Activated CD8-positive, alpha-beta memory T cell treated with anti-CD3 and anti-CD28 coated beads, Interleukin-2, amount 50 U/mL, for 4 hours (primary cell): ENCODE measurements at regions not wholly inside any gene's neighbourhood (a gene's known extent, or its start where the extent isn't known, plus 50 kb on each side); places are given as distances from the start of the nearest gene placed in this dataset.
"Not testable (repeated sequence)": the region's sequence is repeated elsewhere in the genome, so short reads cannot be mapped to it uniquely, and the experiment has no call there.

ENCODE experiments used
- DNase-seq: peaks from one replicate; pipeline ENCODE4 v3.0.0-alpha.2; 2020

DNA sequence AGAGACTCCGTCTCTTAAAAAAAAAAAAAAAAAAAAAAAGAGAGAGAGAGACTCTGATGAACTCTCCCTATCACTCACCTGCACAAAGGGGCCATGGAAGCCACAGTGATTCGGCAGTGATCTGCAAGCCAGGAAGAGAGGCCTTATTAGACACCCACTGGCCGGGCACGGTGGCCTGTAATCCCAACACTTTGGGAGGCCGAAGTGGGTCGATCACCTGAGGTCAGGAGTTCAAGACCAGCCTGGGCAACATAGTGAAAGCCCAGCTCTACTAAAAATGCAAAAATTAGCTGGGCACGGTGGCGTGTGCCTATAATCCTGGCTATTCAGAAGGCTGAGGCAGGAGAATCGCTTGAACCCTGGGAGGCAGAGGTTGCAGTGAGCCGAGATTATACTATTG lies 198.5 kb upstream of the WSCD1 start:
- DNase-seq, result no peak

DNA sequence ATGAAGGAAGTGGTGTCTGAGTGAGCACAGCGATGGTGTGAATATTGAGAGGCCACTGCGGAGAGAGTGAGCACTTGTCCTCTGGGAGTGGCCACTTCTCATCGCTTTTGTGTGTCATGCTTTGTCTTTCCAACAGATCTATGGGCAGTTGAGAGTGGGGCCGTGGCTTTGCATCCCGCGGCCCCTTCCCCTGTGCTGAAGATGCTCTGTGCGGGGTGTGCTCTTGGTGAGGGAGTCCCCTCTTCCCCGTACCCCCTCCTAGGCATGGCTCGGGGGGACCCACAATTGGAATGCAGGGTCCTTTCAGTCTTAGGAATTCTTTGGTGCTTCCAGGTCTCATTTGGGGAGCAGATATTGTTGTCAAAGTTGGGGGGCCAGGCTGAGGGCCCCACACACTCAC lies 197.3 kb upstream of the WSCD1 start:
- DNase-seq, result no peak

- DNase-seq, result no peak
These were observed 196.4 kb upstream of the WSCD1 start for GRCh38 chr17:5873781-5874180.

DNA sequence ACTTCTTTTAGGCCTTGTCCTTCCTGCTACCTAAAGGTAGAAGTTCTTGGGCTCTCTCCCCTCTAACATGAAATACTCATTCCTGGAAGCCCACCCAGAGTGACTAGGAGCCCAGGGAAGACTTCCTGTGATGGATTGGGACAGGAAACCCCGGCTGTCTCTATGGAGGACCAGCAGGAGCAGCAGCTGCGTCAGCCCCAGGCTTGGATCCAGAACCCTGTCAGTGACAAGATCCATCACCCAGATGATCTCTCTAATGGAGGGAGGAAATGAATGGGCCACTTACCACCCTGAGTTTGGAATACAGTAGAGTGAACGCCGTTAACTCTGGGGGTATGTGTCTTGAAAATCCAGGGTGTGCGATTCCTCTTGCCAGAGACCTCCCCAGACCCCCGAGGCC lies 195.7 kb upstream of the WSCD1 start:
- DNase-seq, result no peak

DNA sequence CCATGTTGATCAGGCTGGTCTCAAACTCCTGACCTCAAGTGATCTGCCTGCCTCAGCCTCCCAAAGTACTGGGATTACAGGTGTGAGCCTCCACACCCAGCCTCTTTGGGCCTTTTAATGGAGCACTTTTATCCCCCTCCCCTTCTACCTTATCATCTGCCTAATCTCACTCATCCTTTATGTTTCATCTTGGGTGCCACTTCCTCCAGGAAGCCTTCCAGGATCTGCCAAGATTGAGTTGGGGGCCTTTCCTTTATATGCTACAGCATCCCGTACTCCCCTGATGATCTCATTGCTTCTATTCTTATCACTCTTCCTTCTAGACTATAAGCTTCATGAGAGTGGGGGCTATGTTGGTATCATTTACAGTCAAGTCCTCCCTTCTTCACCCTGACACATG lies 192.8 kb upstream of the WSCD1 start:
- DNase-seq, result no peak

GRCh38 chr17:5877948-5878347 lies 192.2 kb upstream of the WSCD1 start:
- no peak for DNase-seq

- DNase-seq, result no peak
These were observed 188.3 kb upstream of the WSCD1 start for GRCh38 chr17:5881849-5882248.

DNA sequence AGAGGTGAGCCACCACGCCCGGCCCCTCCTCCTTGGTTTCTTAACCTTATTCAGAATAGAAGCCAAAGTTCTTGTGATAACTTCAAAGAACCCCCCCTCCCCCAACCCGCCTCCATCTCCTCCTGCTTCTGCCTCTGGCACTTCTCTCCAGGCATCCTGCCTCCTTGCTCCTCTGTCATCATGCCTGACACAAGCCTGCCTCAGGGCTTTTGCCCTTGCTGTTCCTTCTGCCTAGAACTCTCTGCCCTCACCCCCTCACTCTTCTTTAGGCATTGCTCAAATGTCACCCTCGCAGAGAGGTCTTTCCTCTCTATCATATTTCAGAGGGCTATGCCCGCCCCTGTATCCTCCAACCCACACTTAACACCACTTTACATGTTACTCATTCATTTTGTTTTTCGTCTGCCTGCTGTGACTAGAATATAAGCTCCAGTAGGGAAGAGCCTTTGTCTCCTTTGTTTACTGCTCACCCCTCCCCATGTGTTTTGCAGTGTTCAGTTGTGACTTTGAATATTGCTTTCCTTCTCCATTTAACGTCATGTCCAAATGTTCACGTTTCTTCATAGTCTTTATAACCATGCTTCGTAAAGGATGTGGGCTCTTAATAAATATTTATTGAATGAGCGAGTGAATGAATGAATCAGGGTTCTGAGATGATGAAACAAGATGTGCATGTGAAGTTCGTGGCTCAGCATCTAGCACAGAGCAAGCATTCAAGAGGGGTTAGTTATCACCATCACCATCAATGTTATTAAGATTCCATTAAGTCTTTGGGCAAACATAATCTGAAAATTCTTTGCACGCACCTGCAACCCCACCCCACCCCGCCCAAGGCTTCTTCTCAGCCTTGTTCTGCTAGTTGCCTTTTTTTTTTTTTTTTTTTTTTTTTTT lies 186.2 kb upstream of the WSCD1 start:
- no peak for DNase-seq

DNA sequence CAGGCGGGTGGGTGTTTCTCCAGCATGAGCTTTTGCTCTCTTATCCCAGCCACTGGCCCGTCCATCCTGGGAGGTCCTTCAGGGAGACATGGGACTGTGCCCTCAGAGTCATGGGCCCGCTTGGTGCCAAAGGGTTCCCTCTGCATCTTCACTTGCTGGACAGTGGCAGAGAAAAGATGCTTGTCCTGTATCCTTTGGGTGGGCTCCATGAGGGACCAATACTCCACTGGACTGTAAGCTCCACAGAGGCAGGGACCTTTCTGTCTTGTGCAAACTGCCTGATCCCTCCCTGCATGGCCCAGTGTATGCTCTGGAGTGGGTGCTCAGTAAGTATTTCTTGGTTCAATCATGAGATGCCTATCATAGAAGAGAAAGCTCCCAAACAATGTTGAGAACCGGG lies 184.8 kb upstream of the WSCD1 start:
- no peak for DNase-seq

- no peak for DNase-seq
These were observed 181.4 kb upstream of the WSCD1 start for GRCh38 chr17:5888811-5889210.

- no peak for DNase-seq
These were observed 177.1 kb upstream of the WSCD1 start for GRCh38 chr17:5892921-5893675.

DNA sequence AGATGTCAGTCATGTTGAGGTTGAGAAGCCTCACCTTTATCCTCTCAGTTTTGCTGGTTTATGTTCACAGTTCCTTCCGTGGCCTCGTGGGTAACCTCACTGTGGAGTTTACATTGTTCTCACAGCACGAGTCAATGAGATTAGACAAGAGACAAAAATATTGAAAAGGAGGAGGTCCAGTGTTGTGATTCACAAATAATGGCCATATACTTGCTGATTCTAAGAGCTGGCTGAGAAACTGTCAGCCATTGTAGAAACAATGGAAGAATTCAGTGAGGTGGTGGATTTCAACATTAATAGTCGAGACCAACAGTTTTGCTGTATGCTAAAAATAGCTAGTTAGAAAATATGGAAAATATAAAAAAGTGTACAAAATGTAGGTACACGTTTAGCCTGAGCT lies 176.4 kb upstream of the WSCD1 start:
- no peak for DNase-seq

DNA sequence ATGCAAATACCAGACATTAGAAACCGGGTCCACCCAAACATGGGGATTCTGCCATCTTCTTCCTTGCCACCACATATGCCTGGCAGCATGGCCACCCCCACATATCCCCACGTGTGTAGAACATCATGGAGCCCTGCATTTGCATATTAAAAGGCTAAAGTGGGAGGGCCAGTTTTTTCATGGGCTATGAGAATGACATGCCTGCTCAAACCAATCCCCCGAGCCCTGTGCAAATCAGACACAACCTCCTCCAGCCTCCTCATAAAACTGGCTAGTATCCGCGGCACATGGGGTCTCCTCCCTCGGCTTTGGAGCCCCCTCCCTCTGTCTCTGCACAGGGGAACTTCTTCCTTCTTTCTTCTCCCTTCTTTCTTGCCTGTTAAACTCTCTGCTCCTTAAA lies 174.9 kb upstream of the WSCD1 start:
- no peak for DNase-seq

DNA sequence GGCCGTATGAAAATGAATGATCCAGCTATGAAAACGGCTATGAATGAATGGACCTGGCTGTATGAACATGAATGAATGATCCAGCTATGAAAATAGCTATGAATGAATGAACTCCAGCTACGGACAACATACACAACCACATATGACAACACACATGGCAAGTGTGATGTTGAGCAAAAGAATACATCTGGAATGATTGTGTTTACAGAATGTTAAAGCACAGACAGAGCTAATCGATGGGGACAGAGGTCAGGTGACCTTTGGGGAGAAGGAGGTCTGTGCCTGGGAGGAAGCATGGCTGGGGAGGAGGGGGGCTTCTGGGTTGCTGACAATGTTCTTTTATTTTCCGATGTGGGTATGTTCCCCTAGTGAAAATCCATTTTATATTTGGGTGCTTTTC lies 174.0 kb upstream of the WSCD1 start:
- no peak for DNase-seq

DNA sequence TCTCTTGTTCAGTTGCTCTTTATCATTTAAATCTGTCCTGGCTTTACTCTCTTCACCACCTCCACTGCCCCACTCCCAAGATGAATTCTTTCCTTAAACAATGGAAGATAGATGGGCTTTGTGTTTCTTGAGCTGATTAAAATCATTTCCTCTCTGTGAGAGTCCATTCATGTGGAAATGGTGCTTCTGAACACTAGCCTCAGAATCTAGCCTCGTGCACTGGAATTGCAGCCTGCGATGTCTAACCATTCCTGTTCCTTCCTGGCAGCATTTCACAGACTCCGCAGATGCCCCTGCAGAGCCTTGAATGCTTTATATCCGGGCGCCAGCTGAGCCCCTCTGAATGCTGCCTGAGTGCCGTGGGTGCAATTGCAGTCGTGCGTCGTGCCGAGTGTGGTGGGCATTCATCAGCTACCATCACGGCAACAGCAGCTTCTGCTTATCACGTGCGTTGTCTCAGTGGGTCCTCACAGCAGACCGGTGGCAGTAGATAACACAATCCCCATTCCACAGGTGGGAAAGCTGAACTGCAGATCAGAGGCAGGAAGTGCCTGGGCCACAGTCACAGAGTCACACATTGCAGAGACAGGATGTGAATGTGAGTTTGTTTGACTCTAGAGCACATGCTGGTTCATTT lies 172.8 kb upstream of the WSCD1 start:
- DNase-seq, result no peak

DNA sequence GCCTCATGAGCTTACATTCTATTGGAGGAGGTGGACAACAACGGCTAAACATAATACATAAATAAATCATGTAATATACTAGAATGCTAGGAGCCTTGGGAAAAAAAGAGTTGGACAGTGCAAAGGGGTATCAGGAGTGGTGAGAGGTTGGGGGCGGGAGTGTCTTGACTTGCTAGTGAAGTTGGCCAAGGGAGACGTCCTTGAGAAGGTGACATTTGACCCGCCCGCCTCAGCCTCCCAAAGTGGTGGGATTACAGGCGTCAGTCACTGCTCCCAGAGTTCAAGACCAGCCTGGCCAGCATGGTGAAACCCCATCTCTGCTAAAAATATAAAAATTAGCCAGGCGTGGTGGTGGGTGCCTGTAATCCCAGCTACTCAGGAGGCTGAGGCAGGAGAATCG lies 172.2 kb upstream of the WSCD1 start:
- DNase-seq, result not testable (repeated sequence)

DNA sequence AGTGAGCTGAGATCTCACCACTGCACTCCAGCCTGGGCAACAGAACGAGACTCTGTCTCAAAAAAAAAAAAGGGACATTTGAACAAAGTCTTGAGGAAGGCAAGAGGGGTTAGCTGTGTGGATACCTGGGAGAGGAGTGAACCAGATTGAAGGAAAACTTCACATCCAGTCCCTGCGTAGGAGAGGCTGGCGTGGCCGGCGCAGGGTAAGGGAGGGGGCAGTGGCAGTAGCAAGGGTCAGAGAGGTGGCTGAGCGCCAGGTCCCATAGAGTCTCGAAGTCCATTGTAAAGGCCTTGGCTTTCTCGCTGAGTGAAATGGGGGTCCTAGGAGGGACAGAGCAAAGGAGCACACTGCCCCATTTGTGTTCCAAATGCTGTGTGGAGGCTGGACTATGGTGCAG lies 171.8 kb upstream of the WSCD1 start:
- no peak for DNase-seq

DNA sequence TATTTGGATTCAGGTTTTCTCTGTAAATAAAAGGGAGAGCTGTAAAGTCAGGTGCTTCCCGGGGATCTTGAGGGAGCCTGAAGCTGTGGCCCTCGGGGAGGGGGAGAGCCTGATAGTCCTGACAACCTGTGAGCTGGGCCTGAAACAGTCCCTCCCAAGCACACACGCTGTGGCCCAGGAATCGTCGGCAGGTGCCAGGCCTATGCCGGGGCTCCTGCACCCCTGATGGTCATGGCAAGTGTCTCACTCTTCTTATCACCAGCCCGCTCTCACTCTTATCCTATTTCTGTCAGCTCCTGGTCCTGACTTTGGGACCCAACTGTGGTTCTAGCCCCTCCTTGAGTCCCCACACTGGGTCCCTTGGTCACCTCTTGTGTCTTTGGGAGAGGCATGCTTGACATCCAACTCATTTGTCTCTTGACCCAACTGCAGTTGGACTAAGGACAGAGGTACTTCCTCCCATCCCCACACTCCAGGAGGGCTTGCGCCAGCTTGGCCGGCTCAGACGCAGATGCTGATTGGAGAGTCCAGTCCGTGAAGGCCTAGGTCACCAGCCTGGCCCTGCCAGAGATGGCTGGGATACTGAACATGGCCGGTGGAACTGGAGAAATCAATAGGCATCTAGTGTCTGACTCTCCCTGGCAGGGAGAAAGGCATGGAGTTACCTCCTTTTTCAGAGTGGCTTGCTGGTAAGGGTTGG lies 170.5 kb upstream of the WSCD1 start:
- no peak for DNase-seq

- DNase-seq, result no peak
These were observed 168.4 kb upstream of the WSCD1 start for GRCh38 chr17:5901731-5902130.

DNA sequence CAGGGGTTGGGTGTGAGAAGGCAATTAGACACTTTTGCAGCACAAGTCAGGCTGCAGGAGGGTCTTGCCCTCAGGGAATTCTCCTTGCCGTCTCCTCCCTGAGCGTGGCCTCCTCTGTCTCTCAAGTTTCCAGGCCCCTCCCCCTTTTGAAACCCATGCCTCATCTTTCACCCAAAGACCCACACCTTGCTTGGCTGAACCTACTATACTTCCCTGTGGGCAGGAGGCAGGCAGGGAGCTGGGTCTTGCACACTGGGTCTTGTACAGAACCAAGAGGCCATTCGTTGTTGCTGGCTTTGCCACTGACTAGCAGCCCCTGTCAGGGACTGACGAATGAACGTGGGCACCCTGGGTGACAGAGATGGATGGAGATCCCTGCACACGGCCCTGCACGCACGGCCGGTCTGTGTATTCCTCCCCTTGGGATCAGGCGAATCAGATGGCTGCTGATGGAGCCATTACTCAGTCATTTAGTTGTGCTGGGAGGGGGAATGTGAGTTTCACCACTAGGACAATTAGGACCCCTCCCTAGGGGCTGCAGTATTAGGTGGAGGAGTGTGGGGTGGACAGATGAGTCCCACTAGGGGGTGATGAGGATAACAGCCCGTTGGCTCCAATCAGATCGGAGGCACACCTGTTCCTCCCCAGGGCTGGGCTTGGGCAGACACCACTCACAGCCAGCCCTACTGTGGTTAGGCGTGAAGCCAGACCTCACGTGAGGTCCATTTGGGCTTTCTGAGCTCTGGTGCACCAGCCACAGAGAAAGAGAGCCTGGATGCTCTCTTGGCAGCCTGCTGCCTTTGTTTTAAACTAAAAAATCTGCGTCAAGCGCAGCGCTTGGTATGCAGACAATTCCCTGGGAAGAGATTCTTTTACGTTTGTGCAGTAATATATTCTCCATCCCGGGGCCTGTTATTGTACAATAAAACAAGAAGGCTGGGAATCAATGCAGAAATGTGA lies 167.7 kb upstream of the WSCD1 start:
- no peak for DNase-seq

GRCh38 chr17:5911919-5912318 lies 158.3 kb upstream of the WSCD1 start:
- DNase-seq, result no peak

GRCh38 chr17:5913032-5913531 lies 157.1 kb upstream of the WSCD1 start:
- DNase-seq, result no peak
